HG03469 (cell line): ENCODE measurements at regions not wholly inside any gene's neighbourhood (a gene's known extent, or its start where the extent isn't known, plus 50 kb on each side); places are given as distances from the start of the nearest gene placed in this dataset.
"Not testable (repeated sequence)": the region's sequence is repeated elsewhere in the genome, so short reads cannot be mapped to it uniquely, and the experiment has no call there.

ENCODE experiments used
- ATAC-seq: cut with Tn5 transposase; IDR thresholded peaks from one replicate; pipeline ENCODE4 v1.9.1; 2021; ENCODE audit warnings: mild to moderate bottlenecking, moderate library complexity, moderate number of reproducible peaks; ENCODE audit not compliant: unreplicated experiment

DNA sequence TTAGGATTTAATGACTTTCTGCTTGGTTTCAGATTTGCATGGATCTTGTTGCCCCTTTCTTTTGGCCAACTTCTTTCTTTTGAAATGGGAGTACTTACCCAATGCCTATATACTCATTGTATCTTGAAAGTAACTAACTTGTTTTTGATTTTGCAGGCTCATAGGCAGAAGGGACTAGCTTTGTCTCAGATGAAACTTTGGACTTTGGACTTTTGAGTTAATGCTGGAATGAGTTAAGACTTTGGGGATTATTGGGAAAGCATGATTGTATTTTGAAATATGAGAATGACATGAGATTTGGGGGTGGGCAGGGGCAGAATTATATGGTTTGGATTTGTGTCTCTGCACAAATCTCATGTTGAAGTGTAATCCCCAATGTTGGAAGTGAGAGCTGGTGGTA lies 657.1 kb downstream of the TMTC2 start:
- ATAC-seq = no peak

DNA sequence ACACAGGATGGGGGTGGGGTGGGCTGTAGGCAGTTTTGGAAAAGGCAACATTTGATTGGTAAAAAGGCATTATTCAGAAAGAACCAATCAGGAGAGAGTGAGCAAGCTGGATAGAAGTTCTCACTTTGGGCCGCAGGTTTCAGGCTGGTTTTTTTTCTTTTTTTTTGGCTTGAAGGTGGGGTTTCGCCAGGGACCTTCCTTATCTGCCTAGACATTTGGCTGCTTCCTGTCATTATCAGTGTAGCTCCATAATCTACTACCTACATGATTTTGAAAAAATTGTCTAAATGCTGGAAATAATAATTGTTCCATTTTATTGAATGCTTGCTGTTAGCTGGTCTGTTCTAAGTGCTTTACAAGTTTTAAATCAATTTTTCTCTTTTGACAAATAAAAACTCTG lies 649.0 kb downstream of the TMTC2 start:
- no peak for ATAC-seq

DNA sequence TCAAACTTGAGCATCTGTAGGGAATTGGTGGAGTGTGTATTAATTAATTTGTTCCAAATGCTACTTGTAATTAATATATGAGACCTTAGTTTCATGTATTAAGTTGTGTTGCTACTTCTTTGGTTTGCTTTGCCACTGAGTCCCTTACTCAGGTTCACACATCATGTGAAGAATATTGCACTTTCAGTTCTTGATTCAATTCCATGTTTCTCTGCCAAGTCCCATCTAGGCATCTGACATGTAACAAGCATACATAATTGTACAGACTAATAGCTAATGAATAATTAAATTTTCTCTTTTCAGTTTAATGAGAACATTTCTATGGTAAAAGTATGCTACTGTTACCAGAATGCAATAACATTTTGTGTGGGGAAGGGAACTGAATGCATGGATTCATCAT lies 640.0 kb downstream of the TMTC2 start:
- no peak for ATAC-seq

DNA sequence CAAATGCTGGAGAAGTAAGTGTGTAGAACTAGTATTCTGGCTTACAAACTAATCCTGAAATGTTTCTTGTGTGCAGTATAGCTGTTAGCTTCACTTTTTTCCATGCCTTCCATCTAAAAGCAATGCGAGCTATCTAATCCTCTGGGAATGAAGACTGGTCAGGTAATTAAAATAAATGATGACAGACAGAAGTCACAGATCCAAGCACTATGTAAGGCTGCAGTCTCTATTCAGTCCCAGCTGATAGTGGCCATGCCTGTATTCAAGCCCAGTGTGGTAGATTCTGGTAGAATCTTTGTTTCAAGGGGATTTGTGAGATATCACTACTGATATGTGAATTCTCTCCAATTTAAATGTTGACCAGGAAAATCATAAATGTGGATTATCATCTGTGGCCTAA lies 637.2 kb downstream of the TMTC2 start:
- ATAC-seq = no peak

GRCh38 chr12:83322809-83323208 lies 636.1 kb downstream of the TMTC2 start:
- no peak for ATAC-seq

DNA sequence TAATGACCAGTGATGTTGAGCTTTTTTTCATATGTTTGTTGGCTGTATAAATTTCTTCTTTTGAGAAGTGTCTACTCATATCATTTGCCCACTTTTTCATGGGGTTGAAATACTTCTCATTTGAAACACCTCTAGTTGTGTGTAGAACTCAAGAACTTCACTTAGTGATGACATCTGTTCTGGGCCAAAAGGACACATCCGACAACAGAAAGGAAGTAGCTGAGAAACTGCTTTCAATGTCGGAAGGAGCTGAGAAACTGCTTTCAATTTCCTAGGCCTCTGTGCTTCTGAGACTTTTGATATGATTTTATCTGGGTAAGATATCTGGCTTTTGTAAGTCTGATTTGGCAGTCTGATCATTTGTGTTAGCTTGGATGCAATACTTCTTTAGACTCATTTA lies 635.3 kb downstream of the TMTC2 start:
- ATAC-seq = no peak

GRCh38 chr12:83320350-83320749 lies 633.6 kb downstream of the TMTC2 start:
- ATAC-seq = no peak

DNA sequence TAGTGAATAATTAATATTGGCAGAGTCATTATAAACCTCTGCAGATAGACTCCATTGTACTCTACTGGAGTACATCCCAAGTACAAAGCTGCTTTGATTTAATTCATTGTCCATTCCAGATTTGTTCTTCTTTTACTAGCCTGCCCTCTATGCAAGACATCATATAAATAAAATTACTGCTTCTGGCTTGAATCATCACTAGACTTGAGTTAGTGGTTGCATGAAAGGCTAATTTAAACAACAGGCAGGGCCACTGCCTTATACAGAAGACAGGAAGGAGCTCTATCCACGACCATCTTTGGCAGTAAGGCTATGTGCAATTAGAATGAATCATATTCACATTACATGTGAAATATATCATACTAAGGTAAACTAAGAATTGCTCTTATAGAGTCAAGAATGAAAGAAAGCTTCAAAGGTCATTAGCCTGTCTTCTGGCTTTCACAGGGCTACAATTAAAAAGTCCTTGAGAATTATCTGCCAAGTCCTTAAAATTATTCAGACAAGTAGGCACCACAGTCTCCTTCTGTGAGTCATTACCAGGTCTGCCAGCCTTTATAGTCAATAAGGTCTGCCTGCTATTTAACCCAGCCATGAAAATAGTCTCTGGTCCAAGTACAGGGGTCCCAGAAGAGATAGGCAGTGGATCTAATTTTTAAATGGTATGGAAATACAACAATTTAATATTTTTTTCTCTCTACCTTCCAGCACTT lies 631.8 kb downstream of the TMTC2 start:
- ATAC-seq = no peak

DNA sequence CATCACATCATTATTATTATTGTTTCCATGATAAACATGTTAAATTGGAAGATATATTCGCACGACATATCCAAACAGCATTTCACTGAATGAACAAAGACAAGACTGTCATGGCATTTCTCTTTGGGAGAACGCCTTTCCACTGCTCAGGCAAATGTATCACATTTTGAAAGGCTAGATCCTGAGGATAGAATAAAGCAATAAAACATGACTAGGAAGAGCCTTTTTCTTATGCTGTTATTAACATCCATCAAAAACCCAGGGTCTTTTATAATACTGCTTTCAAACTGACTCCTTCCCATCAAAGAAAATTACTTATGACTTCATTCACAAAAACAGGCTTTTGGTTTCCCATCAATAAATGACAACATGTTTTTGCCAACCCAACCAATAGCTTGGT lies 630.9 kb downstream of the TMTC2 start:
- ATAC-seq = no peak

- ATAC-seq = no peak
Observed at GRCh38 chr12:83313827-83314226, 627.1 kb downstream of the TMTC2 start.

DNA sequence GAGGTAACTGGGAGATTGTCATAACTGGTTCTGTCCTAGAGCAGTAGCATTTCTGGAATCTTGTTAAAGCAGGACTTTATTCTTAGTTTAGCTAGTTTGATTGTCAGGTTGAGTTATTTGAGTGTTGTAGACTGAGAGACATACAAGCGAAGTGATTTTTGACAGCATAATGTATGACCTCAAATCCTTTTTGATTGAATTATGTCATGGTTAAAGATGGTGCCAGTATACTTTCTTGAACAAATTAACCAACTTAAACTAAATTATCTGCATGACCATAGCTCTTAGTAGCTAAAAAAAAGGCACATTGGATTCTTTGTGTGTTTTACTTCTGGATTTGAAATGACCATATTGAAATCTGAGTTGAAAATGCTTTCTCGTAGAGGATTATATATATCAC lies 626.6 kb downstream of the TMTC2 start:
- no peak for ATAC-seq

GRCh38 chr12:83276904-83277303 lies 590.2 kb downstream of the TMTC2 start:
- ATAC-seq = no peak

DNA sequence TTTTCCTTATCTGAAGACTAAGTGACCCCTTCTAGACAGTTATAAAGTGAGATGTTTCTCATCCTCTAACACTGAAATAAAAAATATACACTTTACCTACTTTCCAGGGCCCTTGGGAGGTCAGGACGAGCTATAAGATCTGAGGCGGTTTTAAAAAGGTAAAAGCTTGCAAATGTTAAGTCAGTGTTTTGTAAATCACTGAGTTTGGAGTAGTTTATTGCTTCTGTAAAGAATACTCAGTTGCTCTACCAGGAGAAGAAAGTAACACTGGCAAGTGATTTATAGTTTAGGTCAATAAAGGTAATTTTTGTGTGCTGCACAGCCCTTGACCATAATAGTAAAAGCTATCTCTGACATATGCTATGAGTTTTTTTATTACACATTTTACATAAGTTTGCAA lies 584.5 kb downstream of the TMTC2 start:
- no peak for ATAC-seq

GRCh38 chr12:83265808-83266207 lies 579.1 kb downstream of the TMTC2 start:
- ATAC-seq = no peak

GRCh38 chr12:83261998-83262397 lies 575.3 kb downstream of the TMTC2 start:
- no peak for ATAC-seq

DNA sequence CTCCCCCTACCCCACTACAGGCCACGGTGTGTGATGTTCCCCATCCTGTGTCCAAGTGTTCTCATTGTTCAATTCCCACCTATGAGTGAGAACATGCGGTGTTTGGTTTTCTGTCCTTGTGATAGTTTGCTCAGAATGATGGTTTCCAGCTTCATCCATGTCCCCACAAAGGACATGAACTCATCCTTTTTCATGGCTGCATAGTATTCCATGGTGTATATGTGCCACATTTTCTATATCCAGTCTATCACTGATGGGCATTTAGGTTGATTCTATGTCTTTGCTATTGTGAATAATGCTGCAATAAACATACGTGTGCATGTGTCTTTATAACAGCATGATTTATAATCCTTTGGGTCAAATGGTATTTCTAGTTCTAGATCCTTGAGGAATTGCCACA lies 573.4 kb downstream of the TMTC2 start:
- not testable (repeated sequence) for ATAC-seq

DNA sequence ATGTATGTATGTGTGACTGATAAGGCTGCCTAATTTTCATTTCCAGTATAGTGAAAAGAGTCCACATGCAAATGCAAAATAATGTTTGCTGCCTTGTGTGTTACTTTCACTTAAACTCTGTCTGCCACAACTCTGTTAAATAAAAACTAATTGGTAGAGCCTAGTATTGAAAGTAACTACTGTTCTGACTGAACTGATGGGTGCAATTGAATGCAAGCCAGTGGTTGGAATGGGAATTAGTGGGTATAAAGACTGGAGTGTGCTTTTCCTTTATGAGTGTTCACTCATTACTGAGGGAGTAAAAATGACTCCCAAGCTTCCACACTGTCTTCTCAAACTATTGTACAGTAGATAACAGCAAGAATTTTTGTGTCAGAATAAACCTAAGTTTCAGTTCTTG lies 571.0 kb downstream of the TMTC2 start:
- ATAC-seq = no peak

GRCh38 chr12:83256562-83256961 lies 569.9 kb downstream of the TMTC2 start:
- no peak for ATAC-seq

DNA sequence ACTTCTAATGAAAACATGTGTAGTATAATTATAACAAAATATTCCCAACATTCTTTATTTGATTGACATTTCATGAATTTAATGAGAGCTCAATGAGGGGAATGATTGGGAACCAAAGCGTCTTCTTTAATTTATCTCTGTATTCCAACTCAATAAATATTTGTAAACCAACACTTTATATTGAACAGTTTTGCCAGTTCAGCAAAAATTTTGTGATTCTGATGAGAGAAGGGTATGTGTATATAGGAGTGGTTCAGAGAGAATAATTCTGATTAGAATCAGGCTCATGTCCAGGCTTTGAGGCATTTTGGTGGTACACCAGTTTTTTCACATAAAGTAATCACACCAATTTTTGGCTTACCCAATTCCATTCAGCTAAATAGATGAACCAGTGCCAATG lies 564.2 kb downstream of the TMTC2 start:
- no peak for ATAC-seq

DNA sequence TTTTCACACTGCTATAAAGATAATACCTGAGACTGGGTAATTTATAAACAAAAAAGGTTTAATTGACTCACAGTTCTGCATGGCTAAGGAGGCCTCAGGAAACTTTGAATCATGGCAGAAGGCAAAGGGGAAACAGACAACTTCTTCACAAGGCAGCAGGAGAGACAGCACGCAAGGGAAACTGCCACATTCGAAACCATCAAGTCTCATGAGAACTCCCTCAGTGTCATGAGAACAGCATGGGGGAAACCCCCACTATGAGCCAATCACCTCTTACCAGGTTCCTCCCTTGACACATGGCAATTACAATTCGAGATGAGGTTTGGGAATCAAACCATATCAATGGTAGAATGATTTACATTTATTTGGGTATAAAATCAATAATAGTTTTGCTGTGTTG lies 558.5 kb downstream of the TMTC2 start:
- ATAC-seq = no peak

DNA sequence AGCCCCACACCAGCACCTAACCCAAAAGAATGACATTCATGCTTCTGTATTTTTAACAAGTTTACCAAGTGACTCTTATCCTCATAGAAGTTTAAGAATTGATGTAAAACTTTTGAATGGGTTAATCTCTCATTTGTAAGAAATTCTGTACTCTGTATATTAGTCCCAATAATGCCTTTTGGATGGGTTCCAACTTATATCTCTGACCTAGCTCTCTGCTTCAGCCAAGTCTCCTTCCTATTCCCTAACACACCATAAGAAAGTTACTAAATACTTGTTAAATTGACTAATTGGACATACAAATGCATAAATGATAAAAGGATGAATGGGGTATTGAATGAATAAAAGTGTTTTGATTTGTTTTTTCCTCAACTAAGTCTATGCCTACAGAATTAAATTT lies 557.3 kb downstream of the TMTC2 start:
- ATAC-seq = no peak

- not testable (repeated sequence) for ATAC-seq
Observed at GRCh38 chr12:83233987-83234386, 547.3 kb downstream of the TMTC2 start.

DNA sequence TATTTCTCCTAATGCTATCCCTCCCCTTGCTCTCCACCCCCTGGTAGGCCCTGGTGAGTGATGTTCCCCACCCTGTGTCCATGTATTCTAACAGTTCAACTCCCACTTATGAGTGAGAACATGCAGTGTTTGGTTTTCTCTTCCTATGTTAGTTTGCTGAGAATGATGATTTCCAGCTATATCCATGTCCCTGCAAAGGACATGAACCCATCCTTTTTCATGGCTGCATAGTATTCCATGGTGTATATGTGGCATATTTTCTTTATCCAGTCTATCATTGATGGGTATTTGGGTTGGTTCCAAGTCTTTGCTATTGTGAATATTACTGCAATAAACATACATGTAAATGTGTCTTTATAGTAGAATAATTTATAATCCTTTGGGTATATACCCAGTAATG lies 540.3 kb downstream of the TMTC2 start:
- ATAC-seq = not testable (repeated sequence)
